NCI-H524 treated with DMSO at 0.1 percent for 48 hours (cell line): ENCODE measurements at regions not wholly inside any gene's neighbourhood (a gene's known extent, or its start where the extent isn't known, plus 50 kb on each side); places are given as distances from the start of the nearest gene placed in this dataset.

Experiments
- DNase-seq: peaks from one replicate; lab custom pipeline; 2025; lab: John Stamatoyannopoulos, UW

DNA sequence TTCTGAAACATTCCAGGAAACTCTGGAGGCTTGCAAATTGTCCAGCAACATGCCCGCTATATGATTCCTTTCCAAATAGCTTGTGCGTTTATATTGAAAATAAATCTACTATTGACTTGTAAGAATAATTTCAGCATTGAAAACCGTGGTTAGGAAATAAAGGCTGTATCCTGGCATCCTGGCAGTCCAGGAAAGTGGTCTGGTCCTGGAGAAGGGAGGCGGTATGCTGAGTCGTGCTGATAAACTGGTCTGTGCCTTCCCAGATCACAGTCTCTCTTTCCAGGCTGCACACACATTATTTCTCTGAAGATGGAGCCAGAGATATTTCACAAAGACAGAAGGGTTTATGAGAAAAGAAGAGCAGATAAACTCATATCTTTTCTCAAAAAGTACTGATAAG lies 350.1 kb upstream of the COBL start:
- DNase-seq: no peak

DNA sequence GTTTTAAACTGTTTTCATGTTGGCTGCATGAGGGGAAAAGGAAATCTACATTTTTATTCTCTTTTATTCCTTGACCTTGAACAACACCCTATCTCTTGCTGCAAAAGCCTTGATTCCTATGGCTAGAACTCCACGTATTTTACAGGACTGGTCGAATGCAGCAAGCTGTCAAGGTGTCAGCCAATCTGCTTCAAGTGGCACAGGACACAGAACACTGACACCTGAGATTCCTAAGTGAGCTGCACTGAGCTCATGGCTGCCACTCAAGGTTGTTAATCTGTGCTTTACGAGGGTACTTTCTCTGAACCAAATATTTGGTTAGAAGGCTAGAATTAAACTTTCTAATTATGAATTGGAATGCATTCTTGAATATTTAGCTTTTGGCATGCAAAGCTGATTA lies 349.7 kb upstream of the COBL start:
- DNase-seq: peak; percentile 52

DNA sequence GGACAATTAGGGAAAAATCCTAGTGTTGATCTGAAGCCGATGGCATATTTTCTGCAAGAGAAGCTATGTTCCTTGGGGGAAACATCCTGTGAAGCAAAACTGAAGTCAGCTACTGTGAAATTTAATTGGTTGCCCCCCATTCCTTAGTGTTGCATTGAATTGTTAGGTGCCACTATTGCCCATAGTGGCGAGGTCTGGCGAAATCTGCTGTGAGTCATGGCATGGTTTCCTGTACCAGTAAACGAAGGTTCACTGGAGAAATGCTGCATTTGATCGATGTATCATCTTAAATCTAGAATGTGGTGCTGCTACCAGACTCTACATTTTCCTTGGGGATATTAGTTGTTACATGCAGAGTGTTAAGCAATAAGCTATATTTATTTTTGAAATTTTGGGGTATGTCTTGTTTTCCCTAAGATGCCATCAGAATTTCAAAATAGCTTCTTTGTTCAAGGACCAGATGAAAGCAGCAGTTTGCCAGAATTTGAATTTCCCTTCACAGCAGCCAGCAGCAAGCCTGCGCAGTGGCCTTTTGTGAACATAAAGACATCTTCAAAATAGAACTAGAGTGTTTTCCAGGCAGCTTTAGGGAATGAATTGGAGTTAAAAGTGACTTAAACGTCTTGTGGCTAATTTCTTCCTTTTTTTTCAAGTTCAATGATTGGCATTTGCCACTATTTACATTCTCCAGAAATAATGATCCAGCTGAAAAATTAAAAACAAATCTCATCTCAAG lies 348.6 kb upstream of the COBL start:
- DNase-seq: no peak

DNA sequence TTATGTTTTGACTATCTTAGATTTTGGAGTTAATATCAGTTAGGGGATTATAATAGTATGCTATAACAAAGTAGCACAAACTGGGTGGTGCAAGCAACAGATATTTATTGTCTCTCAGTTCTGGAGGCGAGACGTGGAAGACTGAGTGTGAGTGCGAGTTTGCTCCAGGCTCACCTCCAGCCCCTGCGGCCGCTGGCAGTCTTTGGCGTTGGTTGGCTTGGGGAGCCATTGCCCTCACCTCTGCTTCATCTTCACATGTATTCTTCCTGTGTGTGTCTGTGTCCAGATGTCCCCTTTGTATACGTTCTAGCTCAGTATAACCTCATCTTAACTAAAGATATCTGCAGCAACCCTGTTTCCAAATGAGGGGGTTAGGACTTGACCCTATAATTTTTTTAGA lies 343.9 kb upstream of the COBL start:
- DNase-seq: no peak

DNA sequence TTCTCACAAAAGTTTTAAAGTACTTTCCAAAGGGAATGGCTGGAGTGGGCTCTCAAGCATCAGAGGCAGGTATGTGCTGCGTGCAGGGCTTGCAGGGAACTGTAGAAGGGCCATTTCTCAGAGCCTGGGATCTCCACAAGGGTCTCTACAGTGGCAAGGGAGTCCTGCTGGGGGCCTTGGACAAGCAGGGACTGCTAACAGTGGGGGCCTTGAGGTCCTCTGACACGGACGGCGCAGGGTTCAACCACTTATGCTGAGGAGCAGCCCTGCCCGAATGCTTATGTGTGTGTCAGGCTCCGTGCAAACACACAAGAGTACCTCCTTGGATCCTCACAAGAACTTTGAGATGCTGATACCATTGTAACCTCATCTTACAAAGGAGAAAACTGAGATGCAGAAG lies 342.1 kb upstream of the COBL start:
- no peak for DNase-seq

DNA sequence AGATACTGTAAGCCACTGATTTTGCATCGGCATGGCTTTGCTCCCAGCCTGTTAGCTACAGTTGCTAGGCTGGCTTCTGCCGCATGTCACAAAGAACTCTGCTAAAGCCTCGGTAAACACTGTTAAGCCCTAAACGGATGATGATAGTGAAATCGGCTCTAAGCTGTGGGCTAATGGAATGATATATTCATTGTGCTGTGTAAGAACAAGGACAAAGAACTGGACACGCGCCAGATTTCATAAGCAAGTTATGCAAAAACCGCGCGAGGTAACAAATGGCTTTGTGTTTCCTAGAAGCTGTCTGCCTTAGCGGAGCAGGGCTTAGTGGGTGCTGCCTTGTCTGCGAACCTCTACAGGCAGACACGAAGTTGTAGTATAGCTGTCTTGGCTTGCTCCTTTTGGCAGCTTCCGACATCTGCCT lies 331.3 kb upstream of the COBL start:
- peak; percentile 21 for DNase-seq

DNA sequence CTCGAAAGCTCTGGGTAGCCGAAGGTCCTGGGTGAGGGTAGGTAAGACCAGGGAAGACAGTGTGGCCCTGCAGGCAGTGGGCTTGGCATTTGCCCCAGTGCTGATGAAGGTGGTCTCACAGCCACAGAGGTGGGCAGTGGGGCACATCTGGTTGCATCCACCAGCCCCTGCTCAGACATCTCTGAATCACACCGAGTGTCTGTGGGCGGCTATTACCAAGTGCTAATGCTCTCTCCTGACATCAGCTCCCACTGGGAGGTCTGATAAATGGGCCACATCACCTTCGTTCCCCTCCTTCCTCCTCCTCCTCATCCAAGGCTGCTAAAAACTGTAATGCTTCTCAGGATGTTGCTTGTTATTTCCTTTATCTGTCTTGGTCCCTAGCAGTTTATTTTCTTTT lies 330.9 kb upstream of the COBL start:
- DNase-seq: no peak

DNA sequence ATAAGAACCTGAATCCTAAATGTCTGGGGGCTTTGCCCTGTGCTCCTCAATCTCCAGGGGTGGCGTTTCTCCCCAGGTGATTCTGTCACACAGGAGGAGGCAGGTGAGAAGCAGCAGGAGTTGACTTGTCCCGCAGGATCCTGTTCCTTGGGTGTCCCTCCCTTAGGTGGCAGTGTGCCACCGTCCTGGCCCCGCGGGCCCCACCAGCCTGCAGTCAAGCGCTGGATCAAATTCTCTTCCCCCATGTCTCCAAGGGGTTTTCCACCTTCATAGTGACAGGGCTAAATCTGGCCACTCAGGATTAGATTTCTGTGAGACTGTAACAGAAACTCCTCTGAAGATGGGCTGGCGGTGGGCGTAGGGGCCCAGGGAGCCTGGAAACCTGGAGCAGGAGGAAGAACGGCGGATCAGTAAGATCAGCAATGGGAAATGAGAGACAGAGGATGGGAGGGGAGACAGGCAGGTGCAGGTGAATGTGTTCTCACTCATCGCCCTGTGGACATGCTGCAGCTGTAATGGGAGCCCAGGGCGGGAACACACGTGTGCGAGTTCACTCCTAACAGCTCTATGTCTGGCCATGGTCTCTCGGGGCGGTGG lies 329.2 kb upstream of the COBL start:
- DNase-seq: no peak

DNA sequence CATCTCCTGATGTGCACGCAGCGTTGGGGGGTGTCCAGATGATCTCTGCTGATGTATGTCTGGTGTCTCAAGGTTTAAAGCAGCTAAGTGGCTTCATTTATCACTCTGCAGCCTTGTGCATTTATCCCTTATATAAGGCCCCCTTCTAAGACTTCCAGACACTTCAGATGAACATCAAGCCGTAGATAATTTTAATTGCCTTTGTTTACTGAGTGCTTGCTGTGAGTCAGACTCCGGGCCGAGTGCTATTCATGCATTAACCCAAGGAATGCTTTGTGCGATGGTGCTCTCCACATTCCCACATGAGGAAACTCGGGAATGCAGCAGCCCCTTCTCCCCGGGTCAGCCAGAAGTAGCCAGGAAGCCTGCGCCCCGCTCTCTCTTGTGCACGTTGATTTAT lies 328.6 kb upstream of the COBL start:
- DNase-seq: no peak

DNA sequence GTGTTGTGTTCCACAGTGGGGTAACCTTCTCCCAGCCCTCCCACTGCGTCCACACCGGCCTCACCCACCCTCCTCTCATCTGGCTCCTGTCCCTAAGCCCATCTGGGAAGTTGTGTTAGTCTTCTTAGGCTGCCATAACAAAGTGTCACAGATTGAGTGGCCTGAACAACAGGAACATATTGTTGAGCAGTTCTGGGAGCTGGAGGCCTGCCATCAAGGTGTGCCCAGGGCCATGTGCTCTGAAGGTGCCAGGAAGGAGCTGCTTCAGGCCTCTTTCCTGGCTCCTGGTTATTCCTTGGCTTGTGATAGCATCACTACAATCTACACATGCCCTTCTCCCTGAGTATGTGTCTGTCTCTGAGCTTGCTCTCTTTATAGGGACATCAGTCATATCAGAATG lies 327.6 kb upstream of the COBL start:
- DNase-seq: no peak

DNA sequence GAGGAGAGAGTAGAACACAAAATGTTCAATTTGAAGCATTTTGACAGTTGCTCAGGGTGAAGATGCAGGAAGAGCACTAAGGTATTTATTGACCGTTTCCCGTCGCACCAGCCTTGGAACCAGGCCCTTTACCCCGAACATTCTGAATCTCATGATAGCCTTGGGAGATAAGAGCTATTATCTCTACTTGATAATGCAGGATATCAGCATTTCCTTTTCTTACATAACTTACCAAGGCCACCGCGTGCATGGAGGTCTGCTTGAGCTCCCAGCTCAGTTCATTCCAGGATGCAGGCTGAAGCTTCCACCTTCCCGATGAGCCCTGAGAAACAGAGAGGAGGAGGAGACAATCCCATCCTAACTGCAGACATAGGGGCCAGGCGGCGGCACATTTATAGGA lies 324.2 kb upstream of the COBL start:
- DNase-seq: no peak

DNA sequence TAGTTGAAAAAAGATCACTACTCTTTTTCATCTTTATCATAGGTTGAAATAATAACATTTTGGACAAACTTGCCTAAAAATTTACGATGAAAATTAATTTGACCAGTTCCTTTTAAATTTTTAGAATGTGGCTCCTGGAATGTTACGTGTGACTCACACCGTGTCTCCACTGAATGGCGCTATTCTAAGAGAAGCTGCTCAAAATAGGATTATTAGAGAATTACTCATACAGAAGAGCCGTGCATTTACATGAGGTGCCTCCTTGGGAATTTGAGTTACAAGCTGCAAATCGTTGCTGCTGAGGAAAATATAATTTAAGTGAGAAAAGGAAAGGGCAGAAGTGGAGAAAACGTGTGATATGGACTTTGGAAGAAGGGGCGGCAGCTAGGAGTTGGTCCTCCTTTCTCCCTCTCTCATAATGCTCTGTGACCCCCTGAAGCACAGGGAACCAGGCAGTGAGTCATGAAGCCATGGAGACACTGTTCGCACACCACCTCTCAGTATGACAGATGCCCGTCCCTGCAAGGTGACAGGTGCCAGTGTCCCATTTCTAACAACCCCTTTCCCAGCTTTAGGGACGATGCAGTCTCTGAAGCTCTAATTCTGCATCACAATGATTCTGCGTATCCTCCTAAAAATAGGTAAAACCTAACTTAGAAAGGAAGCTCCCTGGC lies 323.2 kb upstream of the COBL start:
- no peak for DNase-seq

DNA sequence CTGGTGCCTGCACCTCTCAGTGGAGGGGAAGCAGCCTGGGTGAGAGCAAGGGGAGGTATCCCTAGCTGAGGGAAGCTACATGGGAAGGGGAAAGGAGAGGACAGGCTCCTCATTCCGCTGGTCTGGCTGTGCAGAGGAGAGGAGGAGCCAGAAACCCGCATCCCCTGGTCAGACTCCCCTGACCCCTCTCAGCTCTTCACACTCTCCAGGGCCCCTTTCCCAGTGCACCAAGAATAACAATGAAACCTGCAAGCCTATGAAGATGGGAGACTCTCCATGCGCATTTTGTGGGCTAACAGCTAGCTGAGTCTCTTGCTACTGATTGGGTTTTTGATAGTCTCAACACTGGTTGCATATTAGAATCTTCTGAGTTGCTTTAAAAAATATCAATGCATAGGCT lies 319.9 kb upstream of the COBL start:
- no peak for DNase-seq

DNA sequence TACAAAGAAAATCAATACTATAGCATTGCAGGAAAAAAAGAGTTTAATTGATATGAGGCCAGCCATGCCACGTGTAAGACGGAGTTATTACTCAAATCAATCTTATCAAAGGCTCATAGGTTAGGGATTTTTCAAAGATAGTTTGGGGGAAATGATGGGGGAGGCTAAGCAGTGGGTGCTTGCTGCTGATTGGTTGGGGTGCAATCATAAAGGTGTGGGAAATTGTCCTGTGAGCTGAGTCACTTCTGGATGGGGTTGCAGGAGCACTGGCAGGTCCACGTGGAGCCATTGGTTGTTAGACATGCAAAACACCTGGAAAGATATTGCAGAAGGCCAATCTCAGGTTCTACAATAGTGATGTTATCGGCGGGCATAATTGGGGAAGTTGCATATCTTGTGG lies 319.2 kb upstream of the COBL start:
- no peak for DNase-seq

DNA sequence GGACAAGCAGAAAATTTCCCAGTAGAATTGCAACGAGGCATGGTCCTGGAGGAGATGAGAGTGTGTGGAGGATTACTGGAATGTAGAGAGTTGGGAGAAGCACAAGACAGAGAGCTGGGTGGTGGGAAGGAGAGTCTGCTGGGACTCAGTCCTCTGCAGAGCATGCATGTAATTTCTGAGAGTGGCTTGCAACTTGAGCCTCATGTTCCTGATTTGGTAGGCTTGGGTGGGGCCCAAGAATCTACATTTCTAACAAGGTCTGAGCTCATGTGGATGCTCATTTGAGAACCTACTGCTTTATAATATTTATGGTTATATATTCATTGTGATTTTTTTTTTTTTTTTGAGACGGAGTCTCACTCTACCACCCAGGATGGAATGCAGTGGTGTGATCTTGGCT lies 317.9 kb upstream of the COBL start:
- DNase-seq: no peak

DNA sequence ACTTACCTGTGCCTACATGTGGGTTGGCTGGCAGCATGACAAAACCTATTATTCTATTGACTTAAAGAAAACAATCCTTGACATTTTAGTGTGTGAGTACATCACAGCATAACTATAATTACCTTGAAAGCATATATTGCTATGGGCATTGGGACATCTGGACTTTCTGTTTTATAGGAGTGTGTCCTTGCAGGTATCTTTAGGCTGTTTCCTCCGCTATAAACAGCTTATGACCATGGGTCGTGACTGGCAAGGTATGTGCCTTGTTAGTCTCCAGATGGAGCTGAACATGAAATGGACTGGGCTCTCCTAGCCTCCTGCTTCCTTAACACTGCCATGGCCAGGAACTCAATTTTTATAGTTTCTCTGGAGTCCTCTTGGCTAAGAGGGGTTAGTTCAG lies 317.4 kb upstream of the COBL start:
- no peak for DNase-seq

DNA sequence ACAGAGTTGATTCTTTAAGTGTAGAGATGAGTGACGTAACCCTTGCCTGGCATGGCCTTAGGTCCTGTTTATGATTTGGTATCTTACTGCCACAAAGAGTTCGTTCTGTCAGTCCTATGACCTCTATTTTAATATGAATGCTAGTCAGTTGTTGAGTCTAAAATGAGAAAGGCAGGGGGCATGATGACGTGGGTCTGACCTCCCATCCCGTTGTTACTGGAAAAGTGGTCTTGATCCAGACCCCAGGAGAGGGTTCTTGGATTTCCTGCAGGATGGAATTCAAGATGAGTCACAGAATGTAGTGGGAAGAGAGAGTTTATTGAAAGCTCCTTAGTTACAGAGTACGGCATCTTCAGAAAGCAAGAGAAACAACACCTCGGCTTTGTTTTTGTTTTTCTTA lies 317.0 kb upstream of the COBL start:
- no peak for DNase-seq

DNA sequence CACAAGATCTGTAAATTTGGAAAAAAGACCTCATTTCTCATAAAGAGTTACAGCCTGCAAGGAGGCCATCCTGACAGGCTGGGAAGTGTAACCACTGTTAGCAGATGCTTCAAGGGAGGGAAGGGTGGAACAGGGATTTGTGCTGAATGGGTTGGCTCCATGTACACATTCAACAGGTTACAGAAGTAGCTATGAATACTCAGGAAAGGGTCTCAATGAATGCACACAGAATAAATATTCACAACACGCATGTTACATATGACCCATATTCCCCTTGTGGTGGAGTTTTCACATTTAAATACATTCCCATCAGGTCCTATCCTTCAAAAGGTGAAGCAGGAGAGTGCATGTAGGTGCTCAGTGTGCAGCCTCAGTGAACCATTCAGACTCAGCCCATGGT lies 316.4 kb upstream of the COBL start:
- DNase-seq: no peak

DNA sequence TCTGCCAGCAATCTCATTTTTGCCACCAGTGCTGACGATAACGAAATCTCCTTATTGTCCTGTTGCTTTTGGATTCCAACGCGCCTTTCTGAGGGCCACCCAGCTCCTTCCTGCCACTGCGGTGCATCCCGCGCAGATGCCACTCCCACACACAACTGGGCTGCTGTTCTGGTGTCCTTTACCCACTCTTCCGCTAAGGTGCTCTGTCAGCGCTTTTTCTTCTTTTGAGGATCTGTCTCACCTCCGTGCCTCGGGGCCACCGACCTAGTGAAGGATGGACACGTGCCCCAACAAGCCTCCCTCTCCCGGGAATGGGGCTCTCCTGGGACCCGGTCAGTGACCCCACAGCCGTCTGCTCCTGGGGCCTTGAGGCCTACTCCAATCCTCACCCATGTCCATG lies 314.3 kb upstream of the COBL start:
- no peak for DNase-seq

DNA sequence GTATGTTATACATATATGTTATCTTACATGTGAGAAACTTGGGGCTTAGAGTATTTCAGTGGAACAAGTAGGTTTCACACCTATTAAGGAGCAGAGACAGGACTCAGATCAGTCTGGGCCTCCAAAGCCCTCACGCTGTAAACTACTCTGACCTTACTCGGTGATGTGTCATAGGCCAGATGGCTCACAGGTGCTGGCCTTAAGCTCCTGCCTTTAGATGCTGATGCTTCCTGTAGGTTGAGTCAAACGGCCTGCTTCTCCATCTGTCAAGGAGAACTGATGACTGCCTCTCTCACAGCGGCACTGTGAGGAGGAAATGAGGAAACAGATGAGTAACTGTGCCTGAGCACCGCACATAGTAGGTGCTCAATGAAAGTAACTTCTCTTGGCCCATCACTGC lies 312.6 kb upstream of the COBL start:
- DNase-seq: peak; percentile 65

DNA sequence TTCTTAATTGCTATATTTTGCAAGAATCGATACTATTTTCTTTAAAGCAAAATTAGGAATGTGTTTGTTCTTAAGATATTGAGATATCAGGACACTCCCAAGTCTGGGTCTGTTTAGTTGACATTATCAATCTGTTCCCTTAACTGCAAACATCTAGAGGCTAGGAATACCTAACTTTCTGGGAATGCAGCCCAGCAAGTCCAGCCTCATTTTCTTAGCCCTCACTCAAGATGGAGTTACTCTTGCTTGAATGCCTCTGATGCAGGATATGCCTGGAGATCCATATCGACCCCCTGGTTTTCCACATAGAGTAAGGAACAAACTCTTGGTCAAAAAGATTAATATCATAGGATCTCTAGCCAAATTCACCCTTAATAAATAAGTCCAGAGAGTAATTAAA lies 305.3 kb upstream of the COBL start:
- DNase-seq: no peak

DNA sequence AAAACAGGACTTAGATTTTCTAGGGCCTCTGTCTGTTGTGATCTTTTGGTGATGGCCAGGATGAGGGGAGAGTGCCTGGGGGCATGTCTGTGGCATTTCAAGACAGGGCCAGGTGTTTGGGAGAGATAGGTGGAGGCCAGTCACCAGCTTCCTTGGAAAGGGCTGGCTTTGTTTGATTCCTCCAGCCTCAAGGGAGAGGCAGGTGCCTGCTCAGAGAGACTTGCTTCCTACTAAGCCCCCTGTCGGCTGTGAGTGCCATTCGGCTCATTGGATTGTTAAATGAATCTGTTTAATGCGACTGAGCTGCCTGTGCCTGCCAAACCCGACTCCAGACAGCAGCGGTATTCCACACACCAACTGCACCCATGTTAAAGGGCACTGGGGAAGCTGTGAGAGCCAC lies 304.1 kb upstream of the COBL start:
- DNase-seq: no peak

DNA sequence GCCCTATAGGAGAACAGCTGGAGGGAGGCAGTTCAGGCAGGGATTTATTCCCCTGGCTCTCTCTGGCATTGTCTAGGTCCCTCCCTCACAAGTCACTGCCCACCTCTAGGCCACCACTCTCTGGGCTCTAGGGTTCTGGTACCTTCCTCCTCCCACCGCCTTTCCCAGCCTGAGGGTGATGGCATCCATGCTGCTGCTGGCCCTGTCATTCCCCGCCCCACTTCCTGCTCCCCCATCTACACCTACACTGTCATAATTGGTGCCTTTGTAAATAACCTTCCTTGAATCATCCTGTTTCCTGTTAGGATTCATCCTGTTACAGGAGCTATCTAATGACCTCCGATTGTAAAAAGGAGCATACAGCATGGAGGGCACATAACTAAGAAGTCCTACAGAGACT lies 303.3 kb upstream of the COBL start:
- DNase-seq: no peak

DNA sequence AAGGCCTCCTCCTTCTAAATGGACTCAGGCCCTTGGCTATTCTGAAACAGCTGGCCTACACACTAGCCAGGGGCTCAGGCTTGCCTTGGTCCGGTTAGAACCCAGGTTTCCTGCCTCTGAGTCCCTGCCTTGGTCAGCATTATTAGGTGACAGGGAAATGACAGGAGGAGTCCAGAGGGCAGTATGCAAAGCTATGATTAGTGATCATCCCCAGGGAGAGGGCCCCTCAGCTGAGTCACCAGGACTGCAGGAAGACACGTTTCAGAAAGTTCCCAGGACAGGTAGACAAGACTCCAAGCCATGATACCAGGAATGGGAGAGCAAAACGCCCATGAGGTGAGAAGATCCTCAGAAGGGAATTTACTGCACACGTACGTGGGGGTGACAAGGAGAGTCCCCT lies 301.1 kb upstream of the COBL start:
- DNase-seq: no peak
